HG03095 (cell line): ENCODE measurements at regions not wholly inside any gene's neighbourhood (a gene's known extent, or its start where the extent isn't known, plus 50 kb on each side); places are given as distances from the start of the nearest gene placed in this dataset.

Experiments used
- ATAC-seq: cut with Tn5 transposase; IDR thresholded peaks from one replicate; pipeline ENCODE4 v1.9.1; 2021; ENCODE audit warnings: moderate library complexity; ENCODE audit not compliant: unreplicated experiment

DNA sequence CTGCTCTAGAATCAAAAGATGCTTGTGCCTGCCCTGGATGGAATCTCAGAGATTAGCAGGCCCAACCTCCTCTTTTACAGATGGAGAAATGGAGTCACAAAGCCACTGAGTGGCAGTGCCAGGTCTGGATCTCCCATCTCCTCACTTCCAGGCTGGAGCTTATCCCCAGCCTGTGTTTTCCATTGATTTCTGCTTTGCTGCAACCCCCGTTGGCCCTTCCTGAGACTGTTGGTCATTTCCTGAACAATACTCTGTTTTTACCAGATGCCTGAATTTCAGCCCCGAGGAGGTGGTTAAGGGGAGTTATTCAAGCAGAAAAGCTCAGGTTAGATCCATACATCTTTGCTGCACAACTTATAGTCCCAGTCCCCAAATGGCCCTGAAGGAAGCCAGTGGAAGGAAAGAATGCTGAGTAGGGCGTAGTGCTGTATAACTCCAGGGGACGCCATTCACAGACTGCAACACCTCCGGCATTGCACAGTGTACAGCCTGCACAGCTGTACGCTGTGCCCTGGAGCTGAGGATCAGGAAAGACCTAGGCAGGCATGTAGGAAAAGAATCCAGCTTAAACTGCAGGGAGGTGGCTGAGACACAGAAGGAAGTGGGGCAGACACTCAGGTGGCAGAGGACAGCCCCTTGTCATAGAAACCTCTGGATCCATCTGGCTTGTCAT, 77.5 kb downstream of the RPLP1 start:
- ATAC-seq: no peak

DNA sequence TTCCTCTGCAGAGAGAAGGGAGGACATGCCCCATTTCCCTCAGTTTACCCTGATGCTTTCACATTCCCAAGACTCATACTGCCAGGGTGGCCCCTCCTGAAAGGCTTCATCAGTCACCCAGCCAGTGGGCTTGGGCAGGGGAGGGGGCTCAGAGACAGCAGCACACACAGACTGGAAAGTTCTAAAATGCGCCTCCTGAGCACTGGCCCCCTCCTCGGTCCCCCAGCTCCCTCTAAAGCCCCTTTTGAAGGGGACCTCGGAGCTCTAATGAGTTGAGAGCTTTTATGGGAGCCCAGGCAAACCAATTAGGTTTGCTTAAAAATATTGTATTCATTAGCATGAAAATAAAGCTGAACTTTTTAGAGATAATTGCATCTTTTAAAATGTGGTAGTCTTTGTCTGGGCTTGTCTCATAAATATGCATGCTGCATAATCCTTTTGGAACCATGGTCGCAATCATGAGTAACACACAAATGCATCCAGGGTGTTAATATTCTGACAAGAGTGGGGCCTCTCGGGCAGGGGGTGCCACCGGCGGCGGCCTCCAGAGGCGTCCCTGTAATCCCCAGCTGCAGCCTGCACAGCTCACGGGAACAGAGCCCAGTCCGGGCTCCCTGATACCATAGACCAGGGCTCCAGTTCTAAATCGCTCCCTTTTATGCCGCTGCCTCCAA, 78.5 kb downstream of the RPLP1 start:
- ATAC-seq: no peak

DNA sequence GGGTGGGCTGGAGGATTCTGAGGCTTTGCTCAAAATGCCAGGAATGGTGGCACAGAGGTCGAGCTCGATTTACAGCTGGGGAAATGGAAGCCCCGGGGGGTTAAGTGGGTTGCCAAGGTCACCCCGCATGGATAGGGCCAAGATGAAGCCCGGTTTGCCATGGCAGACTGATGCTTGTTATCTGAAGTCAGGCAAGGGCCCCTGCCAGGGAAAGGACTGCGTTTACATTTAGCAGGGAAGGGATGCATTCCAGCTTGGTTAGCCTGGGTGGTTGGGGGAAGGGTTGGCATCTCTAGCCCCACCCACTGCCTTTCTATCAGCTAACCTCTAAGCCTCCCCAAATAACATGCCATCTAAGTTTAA, 79.0 kb downstream of the RPLP1 start:
- no peak for ATAC-seq

- ATAC-seq: no peak
These were observed 79.4 kb downstream of the RPLP1 start for GRCh38 chr15:69532066-69532465.

DNA sequence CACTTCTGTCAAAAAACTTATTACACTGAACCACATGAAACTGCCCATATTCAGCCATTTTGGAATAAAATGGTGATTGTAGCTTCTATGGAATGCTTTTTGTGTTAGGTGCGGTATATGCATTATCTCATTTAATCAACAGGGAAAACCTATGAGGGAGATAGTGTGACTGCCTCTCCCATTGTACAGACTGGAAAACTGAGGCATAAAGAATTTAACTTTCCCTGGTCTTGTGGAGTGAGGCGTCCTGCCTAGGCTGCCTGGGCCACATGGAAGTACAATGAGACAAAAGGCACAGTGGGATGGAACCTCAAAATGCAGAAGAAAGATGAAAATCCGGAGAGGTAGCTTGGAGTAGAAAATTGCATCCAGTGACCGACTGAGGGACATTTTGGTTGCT, 80.2 kb downstream of the RPLP1 start:
- ATAC-seq: no peak

DNA sequence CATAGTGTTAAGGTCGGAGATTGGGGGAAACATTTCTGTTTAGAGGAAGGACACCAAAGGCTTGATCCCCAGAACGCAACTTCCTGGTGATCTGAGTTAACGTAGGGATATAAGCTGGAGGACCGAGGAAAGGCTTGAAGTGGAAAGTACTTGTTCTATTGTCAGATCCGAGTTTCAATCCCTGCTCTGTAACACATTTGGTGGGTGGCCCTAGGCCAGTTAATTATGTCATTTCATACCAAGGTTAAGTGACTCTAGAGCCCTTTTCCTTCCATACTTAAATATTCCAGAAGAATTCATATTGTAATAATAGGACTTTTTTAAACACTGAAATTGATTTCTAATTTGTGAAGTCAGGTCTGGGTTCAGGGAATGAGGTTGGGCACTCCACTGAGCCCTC, 80.9 kb downstream of the RPLP1 start:
- no peak for ATAC-seq

DNA sequence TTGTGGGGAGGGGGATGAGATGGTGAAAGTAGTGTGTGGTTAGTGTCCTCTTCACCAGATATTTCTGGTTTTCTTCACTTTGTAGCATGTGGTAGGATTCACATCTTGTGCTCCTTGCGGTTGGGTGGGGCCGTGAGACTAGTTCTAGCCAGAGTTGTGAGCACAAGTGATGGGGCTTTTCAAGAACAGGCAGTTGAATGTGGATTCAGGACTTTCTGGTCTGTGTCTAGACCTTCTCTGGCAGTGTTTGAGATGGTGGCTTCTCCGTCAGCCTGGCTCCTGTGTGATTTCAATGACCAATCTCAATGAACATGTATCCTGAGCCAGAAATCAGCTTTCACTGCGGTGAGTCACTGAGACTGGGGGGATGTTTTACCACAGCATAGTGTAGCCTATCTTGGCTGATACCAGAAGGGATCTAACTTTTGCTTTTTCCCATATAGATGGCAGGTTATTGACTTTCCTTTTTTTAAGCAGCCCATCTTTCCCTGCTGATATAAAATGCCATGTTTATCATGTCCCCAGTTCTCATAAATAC, 82.6 kb downstream of the RPLP1 start:
- no peak for ATAC-seq

DNA sequence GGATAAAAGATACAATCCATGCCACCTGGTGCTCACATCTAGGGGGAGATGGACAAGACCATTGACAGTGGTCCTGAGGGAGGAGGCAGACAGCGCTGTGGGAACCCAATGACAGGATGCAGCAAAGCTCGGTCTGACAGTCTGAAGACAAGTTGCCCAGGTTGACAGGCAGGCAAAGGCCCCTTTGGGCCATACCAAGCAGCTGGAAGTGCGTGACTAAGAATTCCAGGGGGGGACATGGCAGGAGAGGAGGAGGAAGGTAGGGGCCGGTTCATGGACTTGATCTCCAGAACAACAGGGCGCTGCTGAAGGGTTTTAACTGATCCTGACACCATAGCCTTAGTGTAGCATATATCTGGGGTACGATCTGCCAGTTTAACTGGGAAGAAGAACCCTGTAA, 83.4 kb downstream of the RPLP1 start:
- no peak for ATAC-seq

DNA sequence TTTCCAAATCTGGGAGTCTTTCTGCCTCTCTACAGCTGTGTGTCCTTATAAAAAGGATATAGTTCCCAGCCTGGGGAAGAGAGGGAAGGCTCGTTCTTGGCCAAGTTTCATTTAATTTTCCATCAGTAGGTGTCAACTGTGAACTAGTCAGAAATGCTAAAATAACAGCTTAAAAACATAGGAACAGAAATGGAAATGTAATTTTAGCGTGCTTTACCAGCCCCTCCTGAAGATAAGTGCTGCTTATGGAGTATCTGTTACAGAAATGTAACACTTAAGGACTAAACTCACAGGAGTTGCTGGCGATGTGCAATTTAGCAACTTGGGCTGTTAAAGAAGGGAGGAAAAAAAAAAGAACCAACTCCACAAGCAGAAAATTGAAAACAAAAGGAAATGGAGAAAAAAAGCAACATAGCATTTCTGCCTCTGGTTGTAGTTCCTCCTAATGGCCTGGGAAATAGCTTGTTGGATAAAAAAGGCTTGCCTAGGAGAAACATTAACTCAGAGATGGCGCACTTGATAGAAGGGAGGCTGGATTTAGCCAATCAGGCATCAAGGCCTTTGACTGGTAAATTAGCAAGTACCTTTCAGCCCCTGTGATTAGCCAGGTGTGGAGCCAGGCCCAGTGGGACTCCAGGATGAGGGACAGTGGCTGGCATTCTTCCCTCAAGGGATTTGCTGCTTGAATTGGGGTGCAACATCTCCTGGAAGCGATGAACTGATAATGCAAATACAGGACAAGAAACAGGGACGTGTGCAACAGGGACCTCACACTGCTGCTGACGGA, 84.3 kb downstream of the RPLP1 start:
- ATAC-seq: no peak

GRCh38 chr15:69537901-69538300, 85.3 kb downstream of the RPLP1 start:
- ATAC-seq: no peak

- ATAC-seq: no peak
These were observed 85.8 kb downstream of the RPLP1 start for GRCh38 chr15:69538379-69538778.

DNA sequence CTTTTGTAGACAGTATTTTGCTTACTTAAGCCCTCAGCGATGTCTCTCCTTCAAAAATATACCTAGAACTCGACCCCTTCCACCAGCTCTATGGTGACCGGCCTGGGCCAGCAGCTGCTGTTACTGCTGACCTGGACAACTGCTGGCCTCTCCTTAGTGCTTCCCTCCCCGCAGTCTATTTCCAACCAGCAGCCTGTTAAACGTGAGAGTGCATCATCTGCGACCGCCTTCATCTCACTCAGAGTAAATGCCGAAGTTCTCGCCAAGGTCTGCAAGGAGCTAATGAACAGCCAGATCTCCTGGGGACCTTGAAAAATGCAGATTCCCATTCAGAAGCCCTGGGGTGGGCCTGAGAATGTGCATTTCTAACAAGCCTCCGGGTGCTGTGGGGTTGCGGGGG, 86.7 kb downstream of the RPLP1 start:
- ATAC-seq: no peak

DNA sequence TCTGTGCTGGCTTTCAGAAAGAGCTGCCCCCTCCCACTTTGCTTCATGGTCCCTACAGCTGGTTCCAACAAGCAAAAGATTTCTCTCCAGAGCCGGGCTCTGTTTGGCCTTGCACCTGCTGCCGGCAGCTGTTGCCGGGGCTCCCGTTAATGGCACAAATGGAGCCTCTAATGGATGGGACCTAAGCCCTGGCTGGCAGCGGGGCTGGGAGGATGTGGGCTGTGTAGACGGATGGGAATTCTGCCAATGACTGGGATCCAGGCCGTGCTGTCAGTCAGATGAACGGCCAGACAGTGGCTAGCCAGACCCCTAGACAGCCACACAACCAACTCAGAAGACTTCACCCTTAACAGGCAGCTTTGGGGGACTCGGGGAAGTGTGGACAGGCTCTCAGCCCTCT, 88.0 kb downstream of the RPLP1 start:
- ATAC-seq: no peak

- ATAC-seq: no peak
These were observed 89.4 kb downstream of the RPLP1 start for GRCh38 chr15:69542028-69542427.

- no peak for ATAC-seq
These were observed 91.2 kb downstream of the RPLP1 start for GRCh38 chr15:69543681-69544364.

GRCh38 chr15:69544365-69545113, 91.9 kb downstream of the RPLP1 start:
- ATAC-seq: no peak

GRCh38 chr15:69546182-69546581, 93.6 kb downstream of the RPLP1 start:
- ATAC-seq: no peak

GRCh38 chr15:69548395-69549180, 96.0 kb downstream of the RPLP1 start:
- no peak for ATAC-seq

GRCh38 chr15:69551391-69552056, 98.9 kb downstream of the RPLP1 start:
- no peak for ATAC-seq
